GM12865 (cell line): ENCODE measurements at regions not wholly inside any gene's neighbourhood (a gene's known extent, or its start where the extent isn't known, plus 50 kb on each side); places are given as distances from the start of the nearest gene placed in this dataset.

Experiments
- DNase-seq: peaks from one replicate; pipeline ENCODE4 v3.0.0; 2010; ENCODE audit warnings: low read depth
- H3K4me3 ChIP-seq: 2 replicates; pipeline ENCODE4 v1.5.1; 2011; ENCODE audit warnings: mild to moderate bottlenecking, low read depth, low read length, control low read depth
- CTCF ChIP-seq: IDR thresholded peaks from 2 replicates; pipeline ENCODE4 v1.5.1; 2011; ENCODE audit warnings: low read length, control low read depth, low read depth, inconsistent platforms; ENCODE audit not compliant: insufficient read depth; ENCODE audit errors: missing control alignments

DNA sequence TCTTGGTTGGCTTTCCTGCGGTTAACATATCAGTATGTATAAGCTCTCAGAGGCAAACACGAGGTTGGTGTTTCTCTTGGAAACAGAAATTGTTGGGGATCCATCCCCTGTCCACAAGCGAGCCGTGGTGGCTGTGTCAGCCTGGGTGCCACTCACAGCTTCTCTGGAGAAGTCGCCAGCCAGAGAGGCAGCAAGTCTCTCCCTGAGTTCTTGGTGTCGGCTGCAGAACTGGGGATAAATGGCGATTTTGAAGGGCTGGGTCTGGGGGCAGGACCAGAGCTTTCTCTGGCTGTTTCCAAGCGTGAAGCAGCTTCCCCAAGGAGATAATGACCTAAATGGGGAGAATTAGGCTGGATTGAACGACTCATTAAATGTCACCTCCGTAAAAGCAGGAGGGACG is 335.3 kb downstream of the GLRX3 start:
- DNase-seq: no peak
- H3K4me3 ChIP-seq: no peak overlapping the region
- TF ChIP-seq CTCF: no peak

DNA sequence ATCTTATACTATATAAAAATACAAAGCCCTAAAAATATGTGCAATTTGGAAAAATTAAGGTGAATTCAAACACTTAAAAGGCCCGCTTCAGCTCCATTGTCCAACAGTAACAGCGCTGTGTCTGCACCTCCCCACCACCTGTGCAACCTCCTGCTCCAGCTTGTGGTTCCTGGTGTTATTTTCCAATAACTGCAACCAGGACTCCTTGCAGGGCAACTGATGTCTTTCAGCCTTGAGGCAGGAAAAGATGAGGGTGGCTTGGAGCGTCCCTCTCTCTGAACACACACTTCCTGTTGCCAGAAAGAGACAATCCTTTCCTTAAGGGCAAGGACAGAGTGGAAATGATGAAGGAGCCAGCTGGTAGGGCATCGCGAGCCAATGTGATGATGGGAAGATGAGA is 336.0 kb downstream of the GLRX3 start:
- DNase-seq: no peak
- TF ChIP-seq CTCF: no peak
- no peak overlapping the region for H3K4me3 ChIP-seq

DNA sequence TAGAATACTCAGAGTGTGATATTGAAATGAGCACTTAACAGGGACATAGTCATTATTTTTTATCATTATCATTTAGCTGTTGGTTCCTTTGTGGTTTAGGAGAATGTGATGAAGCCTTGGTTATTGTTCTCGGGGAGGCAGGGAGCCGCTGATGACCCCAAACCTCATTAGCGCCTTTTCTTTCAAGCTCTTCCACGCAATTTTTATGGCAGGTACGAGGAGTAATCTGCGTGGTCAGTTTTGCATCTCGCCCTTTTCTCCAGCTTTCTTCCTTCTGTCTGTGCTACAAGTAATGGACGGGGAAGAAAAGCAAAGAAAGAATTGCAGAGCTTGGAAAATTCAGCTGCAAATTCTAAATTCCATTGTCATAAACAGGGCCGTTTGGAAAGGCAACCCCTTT is 338.4 kb downstream of the GLRX3 start:
- TF ChIP-seq CTCF: no peak
- no peak overlapping the region for H3K4me3 ChIP-seq
- no peak for DNase-seq

DNA sequence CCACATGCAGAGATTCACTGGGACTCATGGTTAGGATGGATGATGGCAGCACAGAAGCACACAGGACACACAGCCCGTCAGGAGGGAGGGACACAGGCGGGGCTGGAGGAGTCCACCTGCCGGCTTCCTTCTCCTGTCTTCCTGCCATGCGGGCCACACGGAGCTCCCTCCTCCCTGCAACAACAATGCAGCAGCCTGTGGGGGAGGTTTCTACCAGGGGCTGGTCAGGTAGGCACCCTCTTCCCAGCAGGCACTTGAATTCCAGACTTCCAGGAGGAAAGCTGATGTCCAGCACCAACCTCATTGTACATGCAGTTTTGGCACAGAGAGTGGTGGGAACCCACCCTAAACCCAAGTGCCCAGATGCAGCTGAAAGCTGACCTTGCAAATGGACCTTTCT is 341.2 kb downstream of the GLRX3 start:
- H3K4me3 ChIP-seq: no peak overlapping the region
- TF ChIP-seq CTCF: no peak
- DNase-seq: no peak

DNA sequence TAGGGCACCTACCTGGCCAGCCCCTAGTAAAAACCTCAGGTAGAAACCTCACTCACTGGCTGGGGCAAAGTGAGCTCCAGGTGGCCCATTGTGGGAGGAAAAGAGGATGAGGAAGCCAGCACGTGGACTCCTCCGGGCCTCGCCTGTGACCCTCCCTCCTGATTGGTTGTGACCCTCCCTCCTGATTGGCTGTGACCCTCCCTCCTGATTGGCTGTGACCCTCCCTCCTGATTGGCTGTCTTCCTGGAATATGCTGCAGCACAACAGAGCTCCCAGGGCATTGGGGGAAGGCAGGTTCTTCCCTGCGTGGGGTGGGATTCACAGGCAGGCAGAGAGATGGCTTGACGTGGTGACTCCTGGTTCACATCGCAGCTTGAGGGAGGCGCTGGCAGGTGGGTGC is 343.0 kb downstream of the GLRX3 start:
- H3K4me3 ChIP-seq: no peak overlapping the region
- TF ChIP-seq CTCF: no peak
- DNase-seq: no peak

GRCh38 chr10:130479926-130480325 is 343.7 kb downstream of the GLRX3 start:
- DNase-seq: no peak
- H3K4me3 ChIP-seq: no peak overlapping the region
- TF ChIP-seq CTCF: no peak

DNA sequence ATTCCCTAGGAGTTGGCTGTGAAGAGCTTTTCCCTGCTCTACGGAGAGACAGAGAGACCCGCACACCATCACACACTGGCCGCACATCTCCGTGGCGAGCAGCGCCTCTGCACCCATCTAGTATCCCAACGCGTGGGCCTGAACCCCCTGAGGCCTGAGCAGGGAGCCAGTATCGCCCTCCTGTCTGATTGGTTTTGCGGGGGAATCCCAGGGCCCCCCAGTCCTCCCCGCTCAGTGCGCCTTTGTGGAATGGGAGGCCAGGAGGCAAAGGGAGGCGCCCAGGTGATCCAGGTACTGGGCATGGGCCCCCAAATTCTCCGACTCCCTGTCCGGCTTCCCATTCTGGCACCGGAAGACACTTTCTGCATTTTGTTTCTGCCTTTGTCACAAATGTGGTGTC is 344.3 kb downstream of the GLRX3 start:
- no peak for TF ChIP-seq CTCF
- H3K4me3 ChIP-seq: no peak overlapping the region
- DNase-seq: no peak
